HEK293 (cell line): ENCODE measurements at regions not wholly inside any gene's neighbourhood (a gene's known extent, or its start where the extent isn't known, plus 50 kb on each side); places are given as distances from the start of the nearest gene placed in this dataset.

Experiments
- PRDM1 ChIP-seq: fragments of 450-650 bp; formaldehyde crosslinking; IDR thresholded peaks from 2 replicates; pipeline ENCODE4; 2016; ENCODE audit warnings: missing biosample characterization, missing genetic modification characterization
- ZNF19 ChIP-seq: fragments of 450-650 bp; formaldehyde crosslinking; IDR thresholded peaks from 2 replicates; pipeline ENCODE4; 2016; ENCODE audit warnings: missing biosample characterization, missing genetic modification characterization, low read depth
- TF ChIP-seq, protein P1 (sequence below): fragments of 450-650 bp; formaldehyde crosslinking; IDR thresholded peaks from 2 replicates; pipeline ENCODE4 v1.5.1; 2016; ENCODE audit warnings: missing biosample characterization, missing genetic modification characterization
- TF ChIP-seq, protein P2 (sequence below): fragments of 450-650 bp; formaldehyde crosslinking; conservative IDR thresholded peaks from 2 replicates; pipeline ENCODE4 v1.5.1; 2016; ENCODE audit warnings: low read depth, missing biosample characterization, missing genetic modification characterization

DNA sequence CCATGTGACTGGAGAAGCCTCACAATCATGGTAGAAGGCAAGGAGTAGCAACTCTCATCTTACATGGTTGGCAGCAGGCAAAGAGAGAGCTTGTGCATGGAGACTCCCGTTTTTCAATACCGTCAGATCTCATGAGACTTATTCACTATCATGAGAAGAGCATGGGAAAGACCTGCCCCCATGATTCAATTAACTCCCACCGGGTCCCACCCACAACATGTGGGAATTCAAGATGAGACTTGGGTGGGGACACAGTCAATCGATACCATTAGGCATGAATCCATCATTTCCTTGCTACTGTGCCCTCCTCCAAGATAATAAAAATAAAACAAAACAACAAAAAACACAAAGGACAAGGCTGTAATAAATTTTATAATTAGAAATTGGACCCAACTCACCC is 384.7 kb upstream of the MEIS2 start:
- TF ChIP-seq, protein P1, sequence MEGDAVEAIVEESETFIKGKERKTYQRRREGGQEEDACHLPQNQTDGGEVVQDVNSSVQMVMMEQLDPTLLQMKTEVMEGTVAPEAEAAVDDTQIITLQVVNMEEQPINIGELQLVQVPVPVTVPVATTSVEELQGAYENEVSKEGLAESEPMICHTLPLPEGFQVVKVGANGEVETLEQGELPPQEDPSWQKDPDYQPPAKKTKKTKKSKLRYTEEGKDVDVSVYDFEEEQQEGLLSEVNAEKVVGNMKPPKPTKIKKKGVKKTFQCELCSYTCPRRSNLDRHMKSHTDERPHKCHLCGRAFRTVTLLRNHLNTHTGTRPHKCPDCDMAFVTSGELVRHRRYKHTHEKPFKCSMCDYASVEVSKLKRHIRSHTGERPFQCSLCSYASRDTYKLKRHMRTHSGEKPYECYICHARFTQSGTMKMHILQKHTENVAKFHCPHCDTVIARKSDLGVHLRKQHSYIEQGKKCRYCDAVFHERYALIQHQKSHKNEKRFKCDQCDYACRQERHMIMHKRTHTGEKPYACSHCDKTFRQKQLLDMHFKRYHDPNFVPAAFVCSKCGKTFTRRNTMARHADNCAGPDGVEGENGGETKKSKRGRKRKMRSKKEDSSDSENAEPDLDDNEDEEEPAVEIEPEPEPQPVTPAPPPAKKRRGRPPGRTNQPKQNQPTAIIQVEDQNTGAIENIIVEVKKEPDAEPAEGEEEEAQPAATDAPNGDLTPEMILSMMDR (tag by site-specific recombination) = no peak
- TF ChIP-seq, protein P2, sequence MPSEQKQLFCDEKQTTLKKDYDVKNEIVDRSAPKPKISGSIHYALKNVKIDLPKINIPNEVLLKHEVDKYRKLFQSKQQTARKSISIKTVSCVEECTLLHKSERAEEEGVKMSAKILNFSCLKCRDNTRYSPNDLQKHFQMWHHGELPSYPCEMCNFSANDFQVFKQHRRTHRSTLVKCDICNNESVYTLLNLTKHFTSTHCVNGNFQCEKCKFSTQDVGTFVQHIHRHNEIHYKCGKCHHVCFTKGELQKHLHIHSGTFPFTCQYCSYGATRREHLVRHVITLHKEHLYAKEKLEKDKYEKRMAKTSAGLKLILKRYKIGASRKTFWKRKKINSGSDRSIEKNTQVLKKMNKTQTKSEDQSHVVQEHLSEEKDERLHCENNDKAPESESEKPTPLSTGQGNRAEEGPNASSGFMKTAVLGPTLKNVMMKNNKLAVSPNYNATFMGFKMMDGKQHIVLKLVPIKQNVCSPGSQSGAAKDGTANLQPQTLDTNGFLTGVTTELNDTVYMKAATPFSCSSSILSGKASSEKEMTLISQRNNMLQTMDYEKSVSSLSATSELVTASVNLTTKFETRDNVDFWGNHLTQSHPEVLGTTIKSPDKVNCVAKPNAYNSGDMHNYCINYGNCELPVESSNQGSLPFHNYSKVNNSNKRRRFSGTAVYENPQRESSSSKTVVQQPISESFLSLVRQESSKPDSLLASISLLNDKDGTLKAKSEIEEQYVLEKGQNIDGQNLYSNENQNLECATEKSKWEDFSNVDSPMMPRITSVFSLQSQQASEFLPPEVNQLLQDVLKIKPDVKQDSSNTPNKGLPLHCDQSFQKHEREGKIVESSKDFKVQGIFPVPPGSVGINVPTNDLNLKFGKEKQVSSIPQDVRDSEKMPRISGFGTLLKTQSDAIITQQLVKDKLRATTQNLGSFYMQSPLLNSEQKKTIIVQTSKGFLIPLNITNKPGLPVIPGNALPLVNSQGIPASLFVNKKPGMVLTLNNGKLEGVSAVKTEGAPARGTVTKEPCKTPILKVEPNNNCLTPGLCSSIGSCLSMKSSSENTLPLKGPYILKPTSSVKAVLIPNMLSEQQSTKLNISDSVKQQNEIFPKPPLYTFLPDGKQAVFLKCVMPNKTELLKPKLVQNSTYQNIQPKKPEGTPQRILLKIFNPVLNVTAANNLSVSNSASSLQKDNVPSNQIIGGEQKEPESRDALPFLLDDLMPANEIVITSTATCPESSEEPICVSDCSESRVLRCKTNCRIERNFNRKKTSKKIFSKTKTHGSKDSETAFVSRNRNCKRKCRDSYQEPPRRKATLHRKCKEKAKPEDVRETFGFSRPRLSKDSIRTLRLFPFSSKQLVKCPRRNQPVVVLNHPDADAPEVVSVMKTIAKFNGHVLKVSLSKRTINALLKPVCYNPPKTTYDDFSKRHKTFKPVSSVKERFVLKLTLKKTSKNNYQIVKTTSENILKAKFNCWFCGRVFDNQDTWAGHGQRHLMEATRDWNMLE (tag by site-specific recombination) = no peak
- TF ChIP-seq PRDM1 (tag by site-specific recombination) (no peak), ZNF19 (tag by site-specific recombination) (no peak)
